B cell (primary cell): ENCODE measurements at regions not wholly inside any gene's neighbourhood (a gene's known extent, or its start where the extent isn't known, plus 50 kb on each side); places are given as distances from the start of the nearest gene placed in this dataset.
"Not testable (repeated sequence)": the region's sequence is repeated elsewhere in the genome, so short reads cannot be mapped to it uniquely, and the experiment has no call there.

ENCODE experiments used
- ATAC-seq: fragments of 200-7000 bp; cut with Tn5 transposase; one replicate; pipeline ENCODE4 v1.10.0; 2021; ENCODE audit warnings: low read depth, mild to moderate bottlenecking, moderate number of reproducible peaks, moderate library complexity
- CTCF ChIA-PET: fragments of 350-600 bp; sonication (Branson Sonifier 250); formaldehyde crosslinking; loops from one replicate; lab custom pipeline; 2021; ENCODE audit warnings: antibody characterized with exemption, inconsistent platforms; lab: Charles Lee
- POLR2A ChIA-PET: fragments of 350-600 bp; sonication (Branson Sonifier 250); formaldehyde crosslinking; loops from one replicate; lab custom pipeline; 2021; ENCODE audit warnings: antibody characterized with exemption; lab: Charles Lee
- DNase-seq: peaks from one replicate; pipeline ENCODE4 v3.0.0; 2013
- H2AFZ ChIP-seq: 2 replicates; pipeline ENCODE4 v1.6.1; 2012; ENCODE audit warnings: mild to moderate bottlenecking, low read depth, low read length; ENCODE audit not compliant: insufficient read depth, poor library complexity, severe bottlenecking
- H3K27ac ChIP-seq, 2 donors: 1 replicate in 1 of 2; 2 replicates in 1 of 2; pipeline ENCODE4 v1.5.1; 2012 to 2013; ENCODE audit warnings: low read length in 2 of 2, mild to moderate bottlenecking in 2 of 2, moderate library complexity in 1 of 2
- H3K27me3 ChIP-seq, 4 experiments: fragments of 200-600 bp in 1 of 4; sonication (generic) in 1 of 4; replicated peaks in 1 of 4; 1 replicate in 2 of 4; 2 replicates in 2 of 4; pipeline versions ENCODE4 v1.6.1 to v1.7.0; 2013 to 2016; ENCODE audit warnings: low read length in 3 of 4, mild to moderate bottlenecking in 2 of 4, mixed read lengths in 1 of 4, moderate library complexity in 1 of 4; ENCODE audit not compliant: insufficient read depth in 4 of 4, control insufficient read depth in 3 of 4; ENCODE audit errors: control extremely low read depth in 1 of 4
- H3K36me3 ChIP-seq, 2 experiments: replicated peaks in 1 of 2; 1 replicate in 1 of 2; 2 replicates in 1 of 2; pipeline versions ENCODE4 v1.6.1 to v1.7.1; 2013; ENCODE audit warnings: low read length in 1 of 2; ENCODE audit not compliant: insufficient read depth in 2 of 2, control insufficient read depth in 1 of 2; ENCODE audit errors: control extremely low read depth in 1 of 2, extremely low read depth in 1 of 2
- H3K4me1 ChIP-seq, 2 donors: fragments of 200-600 bp in 1 of 2; sonication (generic) in 1 of 2; 1 replicate in 1 of 2; 2 replicates in 1 of 2; pipeline versions ENCODE4 v1.5.1 to v1.6.1; 2013 to 2017; ENCODE audit warnings: low read length in 2 of 2; ENCODE audit not compliant: control insufficient read depth in 2 of 2, insufficient read depth in 2 of 2
- H3K4me2 ChIP-seq: replicated peaks from 2 replicates; pipeline ENCODE3; 2012; ENCODE audit warnings: mild to moderate bottlenecking, low read depth, low read length; ENCODE audit not compliant: poor library complexity, severe bottlenecking
- H3K4me3 ChIP-seq, 5 experiments: fragments of 200-600 bp in 1 of 5; sonication (generic) in 1 of 5; 1 replicate in 3 of 5; 2 replicates in 2 of 5; pipeline versions ENCODE4 v1.5.1 to v1.7.0; 2011 to 2016; ENCODE audit warnings: low read length in 4 of 5, mild to moderate bottlenecking in 4 of 5, low read depth in 2 of 5, control low read depth in 1 of 5, moderate library complexity in 1 of 5; ENCODE audit not compliant: insufficient read depth in 1 of 5; ENCODE audit errors: control extremely low read depth in 1 of 5, extremely low read depth in 1 of 5
- H3K79me2 ChIP-seq: fragments of 200-600 bp; sonication (generic); one replicate; pipeline ENCODE4 v1.6.0; 2016; ENCODE audit warnings: low read length; ENCODE audit not compliant: control insufficient read depth, insufficient read depth
- H3K9ac ChIP-seq: fragments of 200-600 bp; sonication (generic); 2 replicates; pipeline ENCODE4 v1.6.1; 2017; ENCODE audit warnings: mild to moderate bottlenecking, low read length, moderate library complexity
- H3K9me3 ChIP-seq, 3 donors: one replicate each; pipeline versions ENCODE4 v1.6.1 to v1.7.1; 2013; ENCODE audit warnings: low read length in 2 of 3; ENCODE audit not compliant: control insufficient read depth in 2 of 3, insufficient read depth in 1 of 3; ENCODE audit errors: control extremely low read depth in 1 of 3
- H4K20me1 ChIP-seq: 2 replicates; pipeline ENCODE4 v1.6.0; 2012; ENCODE audit warnings: mild to moderate bottlenecking, low read length; ENCODE audit not compliant: insufficient read depth, control insufficient read depth, poor library complexity, severe bottlenecking
- H3K27ac Mint-ChIP-seq: one replicate; pipeline ENCODE4 v1.8.0; 2021; ENCODE audit warnings: mixed read lengths
- H3K27me3 Mint-ChIP-seq: one replicate; pipeline ENCODE4 v1.8.0; 2021; ENCODE audit warnings: mixed read lengths
- H3K4me1 Mint-ChIP-seq: one replicate; pipeline ENCODE4 v1.8.0; 2021; ENCODE audit warnings: mixed read lengths
- H3K4me3 Mint-ChIP-seq: one replicate; pipeline ENCODE4 v1.8.0; 2021; ENCODE audit warnings: mixed read lengths
- H3K9me3 Mint-ChIP-seq: one replicate; pipeline ENCODE4 v1.8.0; 2022; ENCODE audit warnings: mixed read lengths; ENCODE audit not compliant: insufficient read depth
- CTCF ChIP-seq: fragments of 200-600 bp; IDR thresholded peaks from one replicate; pipeline ENCODE4 v1.8.0; 2022; ENCODE audit warnings: antibody characterized with exemption, mild to moderate bottlenecking
- EZH2 ChIP-seq: IDR thresholded peaks from 2 replicates; pipeline ENCODE4 v1.6.1; 2012; ENCODE audit warnings: borderline replicate concordance, low read depth, mild to moderate bottlenecking, moderate library complexity, low read length; ENCODE audit not compliant: insufficient read depth, poor library complexity, severe bottlenecking
- WGBS: methylation state at CpG from one replicate; pipeline ENCODE4 v1.1.5; 2013; ENCODE audit warnings: missing lambda C conversion rate; ENCODE audit not compliant: insufficient coverage; 5-methylcytosine and 5-hydroxymethylcytosine counted together
- intact Hi-C: fragments of 100-400 bp; cut with micrococcal nuclease; formaldehyde crosslinking; loops from one replicate; pipeline ENCODE4 v1.10.0; 2022

- CTCF ChIA-PET, result no interaction called here
- H3K27me3 Mint-ChIP-seq, result peaks cover 4% of the 10 kb centered on the region
- Histone ChIP-seq H2AFZ (no peak overlapping the region), H3K4me2 (no peak overlapping the region), H3K9me3 (peaks cover 0 to 7% (median 3%) of the 10 kb centered on the region in 3 donors), H3K27ac (no peak overlapping the region), H3K4me3 (no peak overlapping the region), H4K20me1 (no peaks in the 10 kb centered on the region), H3K36me3 (no peaks in the 10 kb centered on the region), H3K9ac (no peak overlapping the region), H3K79me2 (no peaks in the 10 kb centered on the region), H3K27me3 (no peaks in the 10 kb centered on the region), H3K4me1 (peaks cover 0 to 9% of the 10 kb centered on the region in 2 donors)
- TF ChIP-seq CTCF (no peak), EZH2 (no peak)
- H3K4me1 Mint-ChIP-seq, result peaks cover 7% of the 10 kb centered on the region
- WGBS, result 91% methylated on average over 8 of the region's 10 CpGs
- ATAC-seq (no peak), DNase-seq (no peak)
- peaks cover 3% of the 10 kb centered on the region for H3K9me3 Mint-ChIP-seq
- no peak overlapping the region for H3K27ac Mint-ChIP-seq
- POLR2A ChIA-PET, result no interaction called here
- H3K4me3 Mint-ChIP-seq, result no peak overlapping the region
- intact Hi-C loops, result no loop called here
Measured at GRCh38 chr3:193922034-193922774, 213.7 kb upstream of the HES1 start.

- H3K4me1 Mint-ChIP-seq, H3K27ac ChIP-seq, intact Hi-C loops, H3K27me3 ChIP-seq, H3K4me3 ChIP-seq, ATAC-seq, H3K4me2 ChIP-seq, H3K36me3 ChIP-seq, H3K27me3 Mint-ChIP-seq, DNase-seq, H3K4me3 Mint-ChIP-seq, H3K4me1 ChIP-seq, H2AFZ ChIP-seq, H4K20me1 ChIP-seq, H3K79me2 ChIP-seq, H3K9ac ChIP-seq, H3K9me3 ChIP-seq, H3K27ac Mint-ChIP-seq, POLR2A ChIA-PET, H3K9me3 Mint-ChIP-seq: not testable (repeated sequence)
- CTCF ChIA-PET, result interaction anchor here (1.1 kb wide), 1 partner anchor 9 kb away, joined by 3 read pairs; no protein-coding TSS in a partner anchor
Measured at GRCh38 chr3:193923958-193924357, 212.0 kb upstream of the HES1 start.

GRCh38 chr3:193926071-193926470, 209.9 kb upstream of the HES1 start:
- H3K27me3 ChIP-seq, H3K4me3 ChIP-seq, H3K9me3 ChIP-seq, H3K4me3 Mint-ChIP-seq, H3K4me1 ChIP-seq, H3K9me3 Mint-ChIP-seq, H2AFZ ChIP-seq, CTCF ChIA-PET, H3K4me1 Mint-ChIP-seq, H3K27ac Mint-ChIP-seq, H4K20me1 ChIP-seq, H3K9ac ChIP-seq, intact Hi-C loops, H3K27me3 Mint-ChIP-seq, POLR2A ChIA-PET, ATAC-seq, H3K27ac ChIP-seq, H3K4me2 ChIP-seq, H3K36me3 ChIP-seq, H3K79me2 ChIP-seq: not testable (repeated sequence)
- DNase-seq, result peak; percentile 18
- 100% methylated on average over 1 of the region's 3 CpGs for WGBS
